ENCODE measurements at regions not wholly inside any gene's neighbourhood (a gene's known extent, or its start where the extent isn't known, plus 50 kb on each side); places are given as distances from the start of the nearest gene placed in this dataset.

DNA sequence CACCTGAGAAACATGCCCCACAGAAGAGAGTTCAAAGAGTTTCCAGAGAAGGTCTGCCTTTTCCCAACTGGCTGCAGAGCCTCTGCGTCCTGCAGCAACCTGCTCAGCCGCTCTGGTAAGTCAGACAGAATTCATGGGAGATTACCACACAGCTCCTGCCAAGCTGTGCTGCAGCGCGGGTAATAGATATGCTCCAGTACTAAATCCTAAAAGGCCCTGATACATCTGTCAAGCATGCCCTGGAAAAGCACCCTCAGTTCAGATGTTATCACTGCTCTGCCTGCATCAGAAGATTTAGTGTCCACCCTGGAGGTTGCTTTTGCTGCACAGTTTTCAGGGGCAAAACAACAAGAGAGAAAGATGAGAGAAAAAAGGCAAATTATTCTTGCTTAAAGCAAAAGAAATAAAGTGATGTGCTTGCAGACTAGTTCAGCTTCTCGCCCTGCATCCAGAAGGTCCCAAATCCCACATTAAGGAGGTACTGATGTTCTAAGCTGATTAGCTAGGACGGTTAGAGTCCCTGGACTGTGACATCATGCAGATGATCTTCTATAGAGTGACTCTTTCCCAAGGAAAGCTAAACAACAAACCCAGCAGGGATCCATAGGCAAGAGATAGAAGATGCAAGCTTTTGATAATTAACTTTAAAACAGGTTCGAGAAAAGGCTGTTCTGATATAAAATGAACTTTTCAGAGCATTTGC lies 488.6 kb downstream of the BCL11A start:
- TF ChIP-seq ZFP30 (CRISPR knock-in tag; IDR thresholded peaks at IDR 0.05): no peak
- no peak for TF ChIP-seq ZFP3 (CRISPR knock-in tag; IDR thresholded peaks at IDR 0.05)
- TF ChIP-seq SNAI2 (CRISPR knock-in tag; IDR thresholded peaks at IDR 0.05): no peak
- no peak for TF ChIP-seq BACH2 (CRISPR knock-in tag; IDR thresholded peaks at IDR 0.05; ENCODE audit: borderline replicate concordance)
- TF ChIP-seq, protein P1, sequence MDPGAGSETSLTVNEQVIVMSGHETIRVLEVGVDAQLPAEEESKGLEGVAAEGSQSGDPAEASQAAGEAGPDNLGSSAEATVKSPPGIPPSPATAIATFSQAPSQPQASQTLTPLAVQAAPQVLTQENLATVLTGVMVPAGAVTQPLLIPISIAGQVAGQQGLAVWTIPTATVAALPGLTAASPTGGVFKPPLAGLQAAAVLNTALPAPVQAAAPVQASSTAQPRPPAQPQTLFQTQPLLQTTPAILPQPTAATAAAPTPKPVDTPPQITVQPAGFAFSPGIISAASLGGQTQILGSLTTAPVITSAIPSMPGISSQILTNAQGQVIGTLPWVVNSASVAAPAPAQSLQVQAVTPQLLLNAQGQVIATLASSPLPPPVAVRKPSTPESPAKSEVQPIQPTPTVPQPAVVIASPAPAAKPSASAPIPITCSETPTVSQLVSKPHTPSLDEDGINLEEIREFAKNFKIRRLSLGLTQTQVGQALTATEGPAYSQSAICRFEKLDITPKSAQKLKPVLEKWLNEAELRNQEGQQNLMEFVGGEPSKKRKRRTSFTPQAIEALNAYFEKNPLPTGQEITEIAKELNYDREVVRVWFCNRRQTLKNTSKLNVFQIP (CRISPR knock-in tag; IDR thresholded peaks at IDR 0.05; ENCODE audit: borderline replicate concordance, low read depth): no peak
- TF ChIP-seq, protein P2, sequence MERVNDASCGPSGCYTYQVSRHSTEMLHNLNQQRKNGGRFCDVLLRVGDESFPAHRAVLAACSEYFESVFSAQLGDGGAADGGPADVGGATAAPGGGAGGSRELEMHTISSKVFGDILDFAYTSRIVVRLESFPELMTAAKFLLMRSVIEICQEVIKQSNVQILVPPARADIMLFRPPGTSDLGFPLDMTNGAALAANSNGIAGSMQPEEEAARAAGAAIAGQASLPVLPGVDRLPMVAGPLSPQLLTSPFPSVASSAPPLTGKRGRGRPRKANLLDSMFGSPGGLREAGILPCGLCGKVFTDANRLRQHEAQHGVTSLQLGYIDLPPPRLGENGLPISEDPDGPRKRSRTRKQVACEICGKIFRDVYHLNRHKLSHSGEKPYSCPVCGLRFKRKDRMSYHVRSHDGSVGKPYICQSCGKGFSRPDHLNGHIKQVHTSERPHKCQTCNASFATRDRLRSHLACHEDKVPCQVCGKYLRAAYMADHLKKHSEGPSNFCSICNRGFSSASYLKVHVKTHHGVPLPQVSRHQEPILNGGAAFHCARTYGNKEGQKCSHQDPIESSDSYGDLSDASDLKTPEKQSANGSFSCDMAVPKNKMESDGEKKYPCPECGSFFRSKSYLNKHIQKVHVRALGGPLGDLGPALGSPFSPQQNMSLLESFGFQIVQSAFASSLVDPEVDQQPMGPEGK (CRISPR knock-in tag; IDR thresholded peaks at IDR 0.05; ENCODE audit: borderline replicate concordance): no peak
- TF ChIP-seq ISL1 (CRISPR knock-in tag; IDR thresholded peaks at IDR 0.05): no peak
- TF ChIP-seq ZNF565 (CRISPR knock-in tag; conservative IDR thresholded peaks at IDR 0.05; ENCODE audit: low read depth): no peak
- TF ChIP-seq, protein P3, sequence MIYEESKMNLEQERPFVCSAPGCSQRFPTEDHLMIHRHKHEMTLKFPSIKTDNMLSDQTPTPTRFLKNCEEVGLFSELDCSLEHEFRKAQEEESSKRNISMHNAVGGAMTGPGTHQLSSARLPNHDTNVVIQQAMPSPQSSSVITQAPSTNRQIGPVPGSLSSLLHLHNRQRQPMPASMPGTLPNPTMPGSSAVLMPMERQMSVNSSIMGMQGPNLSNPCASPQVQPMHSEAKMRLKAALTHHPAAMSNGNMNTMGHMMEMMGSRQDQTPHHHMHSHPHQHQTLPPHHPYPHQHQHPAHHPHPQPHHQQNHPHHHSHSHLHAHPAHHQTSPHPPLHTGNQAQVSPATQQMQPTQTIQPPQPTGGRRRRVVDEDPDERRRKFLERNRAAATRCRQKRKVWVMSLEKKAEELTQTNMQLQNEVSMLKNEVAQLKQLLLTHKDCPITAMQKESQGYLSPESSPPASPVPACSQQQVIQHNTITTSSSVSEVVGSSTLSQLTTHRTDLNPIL (CRISPR knock-in tag; IDR thresholded peaks at IDR 0.05; ENCODE audit: low read depth): no peak
- TF ChIP-seq RARB (CRISPR knock-in tag; IDR thresholded peaks at IDR 0.05): no peak
- TF ChIP-seq ESRRG (CRISPR knock-in tag; IDR thresholded peaks at IDR 0.05): no peak
